Fibroblast of peridontal ligament (primary cell): ENCODE measurements at regions not wholly inside any gene's neighbourhood (a gene's known extent, or its start where the extent isn't known, plus 50 kb on each side); places are given as distances from the start of the nearest gene placed in this dataset.
"Not testable (repeated sequence)": the region's sequence is repeated elsewhere in the genome, so short reads cannot be mapped to it uniquely, and the experiment has no call there.

Experiments
- DNase-seq: peaks from one replicate; pipeline ENCODE4 v3.0.0-alpha.2; 2010; ENCODE audit errors: extremely low read depth

- DNase-seq, result no peak
Observed at GRCh38 chr1:193463326-193463932, 277.0 kb upstream of the B3GALT2 start.

DNA sequence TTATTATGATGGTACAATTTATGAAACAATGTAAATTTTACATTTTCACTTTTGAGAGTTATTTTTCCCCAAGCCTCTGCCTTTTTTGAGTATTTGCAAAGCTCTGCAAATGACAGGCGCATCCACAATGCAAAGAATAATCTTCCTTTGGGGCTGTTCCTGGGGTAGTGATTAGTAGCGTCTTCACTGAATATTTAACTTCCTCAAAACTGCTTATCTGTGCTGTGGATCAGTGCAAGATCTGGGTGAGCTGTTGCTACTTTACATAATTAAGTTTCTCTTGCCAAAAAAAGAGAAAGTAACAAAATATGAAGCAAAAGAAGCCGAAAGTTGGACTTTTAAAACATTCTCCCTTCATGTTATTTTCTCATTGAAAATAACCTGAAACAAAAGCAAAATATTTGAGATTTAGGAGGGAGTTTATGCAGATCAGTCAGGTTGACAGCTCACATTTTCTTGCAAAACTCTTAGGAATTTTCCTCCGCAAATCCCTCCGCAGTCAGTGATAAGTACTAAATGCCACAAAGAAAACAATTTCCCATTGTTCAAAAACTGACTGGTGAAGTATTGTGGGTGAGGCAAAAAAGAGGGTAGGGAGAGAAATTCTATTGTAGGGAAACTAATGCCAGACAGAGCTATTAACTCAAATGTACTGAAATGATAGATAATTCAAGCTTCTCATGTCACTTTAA, 276.4 kb upstream of the B3GALT2 start:
- peak; percentile 52 for DNase-seq

DNA sequence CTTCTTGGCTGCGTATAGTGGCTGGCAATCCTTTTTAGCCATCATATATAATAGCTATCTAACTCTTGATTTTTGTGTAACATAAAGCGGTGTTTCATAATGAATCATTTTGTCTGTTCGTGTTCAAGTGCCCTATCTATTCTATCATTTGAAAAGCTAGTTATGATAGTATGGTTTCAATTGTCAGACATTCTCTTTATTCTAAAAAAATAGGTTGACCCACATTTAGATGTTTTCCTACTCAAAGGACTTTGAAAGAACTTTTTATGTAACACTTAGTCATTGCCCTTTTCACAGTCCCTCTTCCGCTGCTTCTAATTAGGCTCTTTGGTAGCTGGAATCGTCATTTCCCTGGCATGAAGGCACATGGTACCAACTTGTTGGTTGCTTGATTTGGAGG, 272.2 kb upstream of the B3GALT2 start:
- DNase-seq, result no peak

- peak; percentile 25 for DNase-seq
Observed at GRCh38 chr1:193457676-193458075, 271.3 kb upstream of the B3GALT2 start.

GRCh38 chr1:193456811-193457280, 270.4 kb upstream of the B3GALT2 start:
- peak; percentile 27 for DNase-seq

GRCh38 chr1:193451606-193452005, 265.2 kb upstream of the B3GALT2 start:
- no peak for DNase-seq

GRCh38 chr1:193451001-193451400, 264.6 kb upstream of the B3GALT2 start:
- no peak for DNase-seq

- no peak for DNase-seq
Observed at GRCh38 chr1:193448682-193449461, 262.5 kb upstream of the B3GALT2 start.

- DNase-seq, result no peak
Observed at GRCh38 chr1:193443886-193444285, 257.5 kb upstream of the B3GALT2 start.

DNA sequence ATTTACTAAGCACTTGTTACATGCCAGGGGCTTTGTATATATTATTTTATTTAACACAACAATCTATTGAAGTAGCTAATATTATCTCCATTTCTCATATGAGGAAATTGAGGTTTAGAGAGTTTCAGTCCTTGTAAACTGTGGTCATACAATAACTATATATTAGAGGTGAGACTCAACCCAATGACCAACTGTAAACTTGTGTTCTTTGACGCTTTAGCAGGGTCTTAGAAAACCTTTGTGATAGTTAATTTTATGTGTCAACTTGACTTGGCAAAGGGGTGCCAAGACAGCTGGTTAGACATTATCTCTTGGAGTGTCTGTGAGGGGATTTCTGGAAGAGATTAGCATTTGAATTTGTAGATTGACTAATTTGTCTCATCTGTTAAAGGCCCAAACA, 252.4 kb upstream of the B3GALT2 start:
- DNase-seq, result no peak

DNA sequence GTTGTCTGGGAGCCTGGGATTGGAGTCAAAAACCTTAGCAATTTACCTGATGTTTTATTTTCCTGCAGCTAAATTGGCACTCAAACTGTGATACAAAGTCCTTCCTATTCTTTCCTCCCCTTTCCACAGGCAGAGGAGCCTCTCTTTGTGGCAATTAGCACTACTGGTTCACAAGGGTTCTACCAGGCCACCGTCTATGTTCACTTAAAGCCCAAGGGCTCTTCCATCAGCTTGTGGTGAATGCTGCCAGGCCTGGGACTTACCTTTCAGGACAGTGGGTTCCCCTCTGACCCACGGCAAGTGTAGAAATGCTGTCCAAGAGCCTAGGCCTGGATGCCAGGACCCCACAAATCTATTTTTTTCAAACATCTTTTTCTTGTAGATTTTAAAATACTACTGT, 251.9 kb upstream of the B3GALT2 start:
- DNase-seq, result no peak

DNA sequence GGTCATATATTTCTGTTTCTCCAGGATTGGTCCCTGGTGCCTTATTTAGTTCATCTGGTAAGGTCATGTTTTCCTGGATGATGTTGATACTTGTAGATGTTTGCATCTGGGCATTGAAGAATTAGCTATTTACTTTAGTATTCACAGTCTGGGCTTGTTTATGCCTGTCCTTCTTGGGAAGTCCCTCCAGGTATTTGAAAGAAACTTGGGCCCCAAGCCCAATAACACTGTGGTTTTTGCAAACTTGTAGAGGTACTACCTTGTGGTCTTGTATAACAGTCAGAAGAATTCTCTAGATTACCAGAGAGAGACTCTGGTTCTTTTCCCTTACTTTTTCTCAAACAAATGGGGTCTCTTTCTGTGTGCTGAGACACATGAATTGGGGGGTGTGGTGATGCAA, 251.4 kb upstream of the B3GALT2 start:
- no peak for DNase-seq

DNA sequence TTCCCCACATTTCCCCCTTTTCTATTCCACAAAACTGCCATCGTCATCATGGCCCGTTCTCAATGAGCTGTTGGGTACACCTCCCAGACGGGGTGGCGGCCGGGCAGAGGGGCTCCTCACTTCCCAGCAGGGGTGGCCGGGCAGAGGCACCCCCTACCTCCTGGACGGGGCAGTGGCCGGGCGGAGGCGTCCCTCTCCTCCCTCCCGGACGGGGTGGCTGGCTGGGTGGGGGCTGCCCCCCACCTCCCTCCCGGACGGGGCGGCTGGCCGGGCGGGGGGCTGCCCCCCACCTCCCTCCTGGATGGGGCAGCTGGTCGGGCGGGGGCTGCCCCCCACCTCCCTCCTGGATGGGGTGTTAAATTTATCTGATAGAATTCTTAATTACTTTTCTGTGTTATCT, 250.9 kb upstream of the B3GALT2 start:
- DNase-seq, result not testable (repeated sequence)

GRCh38 chr1:193435781-193436180, 249.4 kb upstream of the B3GALT2 start:
- no peak for DNase-seq

DNA sequence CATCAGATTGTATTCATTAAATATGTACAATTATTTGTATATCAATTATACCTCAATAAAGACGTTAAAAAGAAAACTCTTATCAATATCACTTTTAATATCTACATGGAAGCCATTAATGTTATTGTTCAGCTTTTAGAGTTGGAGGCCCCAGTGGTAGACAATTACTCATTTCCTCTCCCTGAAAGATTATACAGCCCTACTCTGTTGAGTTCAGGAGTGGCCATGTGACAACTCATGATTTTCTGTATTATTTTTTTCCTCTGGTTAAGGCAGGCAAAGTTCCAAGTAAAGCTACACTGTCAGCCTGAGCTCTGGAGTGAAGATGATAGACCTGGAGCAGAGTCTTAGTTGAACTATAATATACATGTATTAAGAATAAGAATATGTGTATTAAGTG, 247.9 kb upstream of the B3GALT2 start:
- DNase-seq, result no peak

DNA sequence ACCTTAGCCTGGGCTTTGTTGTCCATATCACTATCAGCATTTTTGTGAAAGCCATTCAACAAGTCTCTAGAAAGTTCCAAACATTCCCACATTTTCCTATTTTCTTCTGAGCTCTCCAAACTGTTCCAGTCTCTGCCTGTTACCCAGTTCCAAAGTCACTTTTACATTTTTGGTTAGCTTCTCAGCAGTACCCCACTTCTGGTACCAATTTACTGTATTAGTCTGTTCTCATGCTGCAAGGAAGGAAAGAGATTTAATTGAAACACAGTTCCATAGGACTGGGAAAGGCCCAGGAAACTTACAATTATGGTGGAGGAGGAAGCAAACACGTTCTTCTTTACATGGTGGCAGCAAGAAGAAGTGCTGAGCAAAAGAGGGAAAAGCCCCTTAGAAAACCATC, 247.2 kb upstream of the B3GALT2 start:
- DNase-seq, result no peak

DNA sequence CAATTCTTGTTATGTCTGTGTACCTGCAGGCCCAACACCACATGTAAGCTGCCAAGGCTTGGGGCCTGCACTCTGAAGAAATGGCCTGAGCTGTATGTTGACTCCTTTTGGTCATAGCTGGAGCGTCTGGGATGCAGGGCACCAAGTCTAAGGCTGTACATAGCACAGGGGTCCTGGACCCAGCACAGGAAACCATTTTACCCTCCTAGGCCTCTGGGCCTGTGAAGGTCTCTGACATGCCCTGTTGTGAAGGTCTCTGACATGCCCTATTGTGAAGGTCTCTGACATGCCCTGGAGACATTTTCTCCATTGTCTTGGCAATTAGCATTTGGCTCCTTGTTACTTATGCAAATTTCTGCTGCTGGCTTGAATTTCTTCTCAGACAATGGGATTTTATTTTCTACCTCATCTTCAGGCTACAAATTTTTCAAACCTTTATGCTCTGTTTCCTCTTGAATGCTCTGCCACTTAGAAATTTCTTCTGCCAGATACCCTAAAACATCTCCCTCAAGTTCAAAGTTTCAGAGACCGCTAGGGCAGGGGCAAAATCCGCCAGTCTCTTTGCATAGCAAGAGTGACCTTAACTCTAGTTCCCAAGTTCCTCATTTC, 246.7 kb upstream of the B3GALT2 start:
- DNase-seq, result no peak

DNA sequence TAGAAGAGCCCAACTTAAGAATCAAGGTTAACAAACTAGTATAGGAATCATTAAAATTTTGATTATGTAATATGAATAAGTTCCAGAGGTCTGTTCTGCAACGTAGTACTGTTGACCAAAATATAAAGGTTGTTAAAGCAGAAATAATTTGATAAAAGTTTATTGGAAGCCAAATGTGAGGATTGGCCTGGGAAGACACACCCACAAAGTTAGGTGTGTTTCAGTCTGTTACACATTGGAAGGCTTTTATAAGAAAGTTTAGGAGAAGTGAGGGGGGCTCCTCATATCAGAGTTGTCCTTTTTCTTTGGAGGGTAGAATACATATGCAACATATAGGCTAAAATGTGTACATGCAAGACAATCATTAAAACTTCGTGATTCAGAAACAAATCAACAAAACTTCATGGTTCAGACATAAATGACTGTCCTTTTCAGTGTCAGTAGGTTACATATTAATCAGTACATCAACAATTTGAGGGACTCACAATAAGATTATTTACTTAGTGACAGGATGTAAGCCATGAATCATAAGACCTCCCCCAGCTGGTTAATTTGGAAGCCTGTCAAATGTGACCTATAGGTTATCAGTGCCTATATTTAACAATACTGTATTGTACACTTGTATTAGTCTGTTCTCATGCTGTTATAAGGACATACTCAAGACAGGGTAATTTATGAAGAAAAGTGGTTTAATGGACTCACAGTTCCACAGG, 245.0 kb upstream of the B3GALT2 start:
- no peak for DNase-seq

GRCh38 chr1:193427524-193427923, 241.1 kb upstream of the B3GALT2 start:
- DNase-seq, result no peak

- DNase-seq, result no peak
Observed at GRCh38 chr1:193426061-193426460, 239.6 kb upstream of the B3GALT2 start.

DNA sequence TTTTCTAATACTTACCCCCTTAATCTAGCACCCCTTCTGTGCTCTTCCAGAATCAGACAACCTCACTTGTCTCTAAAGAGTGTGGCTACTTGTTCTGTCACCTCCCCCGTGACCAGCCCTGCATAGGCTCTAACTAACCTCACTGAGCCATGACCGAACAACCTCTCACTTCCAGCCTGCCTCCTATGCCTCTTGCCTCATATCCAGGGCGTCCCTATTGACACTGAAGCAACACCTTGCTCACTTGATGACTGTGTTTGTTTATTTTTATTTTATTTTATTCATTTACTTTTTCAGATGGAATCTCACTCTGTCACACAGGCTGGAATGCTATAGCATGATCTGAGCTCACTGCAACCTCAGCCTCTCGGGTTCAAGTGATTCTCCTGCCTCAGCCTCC, 235.1 kb upstream of the B3GALT2 start:
- no peak for DNase-seq

- DNase-seq, result no peak
Observed at GRCh38 chr1:193419295-193419694, 232.9 kb upstream of the B3GALT2 start.
